ENCODE measurements at regions not wholly inside any gene's neighbourhood (a gene's known extent, or its start where the extent isn't known, plus 50 kb on each side); places are given as distances from the start of the nearest gene placed in this dataset.

- TF ChIP-seq CTCF (IDR thresholded peaks at IDR 0.05; ENCODE audit: insufficient read depth, low read length, poor library complexity, severe bottlenecking): no peak
- no peak for TF ChIP-seq EZH2phosphoT487 (conservative IDR thresholded peaks at IDR 0.05; ENCODE audit: low read length)
Observed at GRCh38 chr1:4160181-4160580, 260.1 kb upstream of the C1orf174 start.
